ENCODE measurements at regions not wholly inside any gene's neighbourhood (a gene's known extent, or its start where the extent isn't known, plus 50 kb on each side); places are given as distances from the start of the nearest gene placed in this dataset.

- H3K27me3 ChIP-seq (ENCODE audit: insufficient read depth, low read length), result no peaks in the 10 kb centered on the region
- no peak overlapping the region for H3K18ac ChIP-seq (ENCODE audit: low read length)
- no peak overlapping the region for H2BK120ac ChIP-seq (ENCODE audit: insufficient read depth, low read length, poor library complexity)
- H2BK12ac ChIP-seq (ENCODE audit: low read length), result no peak overlapping the region
- no peak overlapping the region for H3K27ac ChIP-seq (ENCODE audit: low read depth, low read length)
- H3K4ac ChIP-seq (ENCODE audit: low read depth, low read length), result no peak overlapping the region
- no peak overlapping the region for H4K12ac ChIP-seq (ENCODE audit: low read depth, low read length)
- no CpG with 5 or more reads among the region's 2 CpGs for WGBS (ENCODE audit: extremely low coverage, insufficient coverage, insufficient read length)
- H2AK5ac ChIP-seq (ENCODE audit: low read length), result no peak overlapping the region
- no peaks in the 10 kb centered on the region for H3K79me2 ChIP-seq (ENCODE audit: control insufficient read depth, insufficient read depth, low read length, poor library complexity)
- H3K9ac ChIP-seq (ENCODE audit: low read length), result no peak overlapping the region
- H3K23ac ChIP-seq (ENCODE audit: low read length), result no peak overlapping the region
- H4K8ac ChIP-seq (ENCODE audit: low read depth, low read length), result no peak overlapping the region
- H2AFZ ChIP-seq (ENCODE audit: insufficient read depth, low read length, poor library complexity), result no peak overlapping the region
- no peak overlapping the region for H2BK5ac ChIP-seq (ENCODE audit: low read depth, low read length, poor library complexity)
- no peaks in the 10 kb centered on the region for H3K79me1 ChIP-seq (ENCODE audit: low read length)
- H3K9me3 ChIP-seq (ENCODE audit: insufficient read depth, low read depth, low read length), result no peaks in the 10 kb centered on the region
- no peak overlapping the region for H3K4me2 ChIP-seq (ENCODE audit: low read length)
- H3K36me3 ChIP-seq (ENCODE audit: control insufficient read depth in 1 of 2, insufficient read depth in 2 of 2, low read length in 2 of 2), result no peaks in the 10 kb centered on the region
- no peak overlapping the region for H3K4me3 ChIP-seq (ENCODE audit: low read depth, low read length)
- H3K14ac ChIP-seq (ENCODE audit: low read length), result no peak overlapping the region
- H3K4me1 ChIP-seq (ENCODE audit: control insufficient read depth in 1 of 2, insufficient read depth in 2 of 2, low read length in 2 of 2), result no peaks in the 10 kb centered on the region
- H4K91ac ChIP-seq (ENCODE audit: low read depth, low read length), result no peak overlapping the region
- DNase-seq, result no peak
Observed at GRCh38 chr10:9603972-9604371, 1413.7 kb upstream of the CELF2 start.

GRCh38 chr10:9605231-9605630 is 1412.4 kb upstream of the CELF2 start:
- DNase-seq, result no peak
- Histone ChIP-seq H3K36me3 (ENCODE audit: control insufficient read depth in 1 of 2, insufficient read depth in 2 of 2, low read length in 2 of 2) (no peaks in the 10 kb centered on the region), H4K8ac (ENCODE audit: low read depth, low read length) (no peak overlapping the region), H3K79me1 (ENCODE audit: low read length) (no peaks in the 10 kb centered on the region), H3K9ac (ENCODE audit: low read length) (no peak overlapping the region), H3K4me1 (ENCODE audit: control insufficient read depth in 1 of 2, insufficient read depth in 2 of 2, low read length in 2 of 2) (no peaks in the 10 kb centered on the region), H3K4me3 (ENCODE audit: low read depth, low read length) (no peak overlapping the region), H3K27me3 (ENCODE audit: insufficient read depth, low read length) (no peaks in the 10 kb centered on the region), H2AK5ac (ENCODE audit: low read length) (no peak overlapping the region), H3K14ac (ENCODE audit: low read length) (no peak overlapping the region), H2BK120ac (ENCODE audit: insufficient read depth, low read length, poor library complexity) (no peak overlapping the region), H4K91ac (ENCODE audit: low read depth, low read length) (no peak overlapping the region), H2BK5ac (ENCODE audit: low read depth, low read length, poor library complexity) (no peak overlapping the region), H3K23ac (ENCODE audit: low read length) (no peak overlapping the region), H3K27ac (ENCODE audit: low read depth, low read length) (no peak overlapping the region), H3K4ac (ENCODE audit: low read depth, low read length) (no peak overlapping the region), H3K79me2 (ENCODE audit: control insufficient read depth, insufficient read depth, low read length, poor library complexity) (no peaks in the 10 kb centered on the region), H2BK12ac (ENCODE audit: low read length) (no peak overlapping the region), H3K4me2 (ENCODE audit: low read length) (no peak overlapping the region), H4K12ac (ENCODE audit: low read depth, low read length) (no peak overlapping the region), H3K9me3 (ENCODE audit: insufficient read depth, low read depth, low read length) (no peaks in the 10 kb centered on the region), H2AFZ (ENCODE audit: insufficient read depth, low read length, poor library complexity) (no peak overlapping the region), H3K18ac (ENCODE audit: low read length) (no peak overlapping the region)
- WGBS (ENCODE audit: extremely low coverage, insufficient coverage, insufficient read length), result no CpG with 5 or more reads among the region's 2 CpGs

- Histone ChIP-seq H4K12ac (ENCODE audit: low read depth, low read length) (no peak overlapping the region), H3K36me3 (ENCODE audit: control insufficient read depth in 1 of 2, insufficient read depth in 2 of 2, low read length in 2 of 2) (no peaks in the 10 kb centered on the region), H3K27ac (ENCODE audit: low read depth, low read length) (no peak overlapping the region), H2AK5ac (ENCODE audit: low read length) (no peak overlapping the region), H4K91ac (ENCODE audit: low read depth, low read length) (no peak overlapping the region), H3K14ac (ENCODE audit: low read length) (no peak overlapping the region), H3K27me3 (ENCODE audit: insufficient read depth, low read length) (no peaks in the 10 kb centered on the region), H3K4ac (ENCODE audit: low read depth, low read length) (no peak overlapping the region), H2BK5ac (ENCODE audit: low read depth, low read length, poor library complexity) (no peak overlapping the region), H3K18ac (ENCODE audit: low read length) (no peak overlapping the region), H3K9me3 (ENCODE audit: insufficient read depth, low read depth, low read length) (no peaks in the 10 kb centered on the region), H3K4me1 (ENCODE audit: control insufficient read depth in 1 of 2, insufficient read depth in 2 of 2, low read length in 2 of 2) (no peaks in the 10 kb centered on the region), H3K79me1 (ENCODE audit: low read length) (no peaks in the 10 kb centered on the region), H3K79me2 (ENCODE audit: control insufficient read depth, insufficient read depth, low read length, poor library complexity) (no peaks in the 10 kb centered on the region), H3K4me2 (ENCODE audit: low read length) (no peak overlapping the region), H2BK120ac (ENCODE audit: insufficient read depth, low read length, poor library complexity) (no peak overlapping the region), H3K4me3 (ENCODE audit: low read depth, low read length) (no peak overlapping the region), H3K23ac (ENCODE audit: low read length) (no peak overlapping the region), H2AFZ (ENCODE audit: insufficient read depth, low read length, poor library complexity) (no peak overlapping the region), H2BK12ac (ENCODE audit: low read length) (no peak overlapping the region), H4K8ac (ENCODE audit: low read depth, low read length) (no peak overlapping the region), H3K9ac (ENCODE audit: low read length) (no peak overlapping the region)
- peak in 1 of 2 donors; percentile 15 for DNase-seq
Observed at GRCh38 chr10:9608602-9609001, 1409.1 kb upstream of the CELF2 start.

GRCh38 chr10:9613338-9614075 is 1404.2 kb upstream of the CELF2 start:
- no peaks in the 10 kb centered on the region for H3K79me1 ChIP-seq (ENCODE audit: low read length)
- no peak overlapping the region for H3K27ac ChIP-seq (ENCODE audit: low read depth, low read length)
- H4K8ac ChIP-seq (ENCODE audit: low read depth, low read length), result no peak overlapping the region
- H3K9me3 ChIP-seq (ENCODE audit: insufficient read depth, low read depth, low read length), result no peaks in the 10 kb centered on the region
- H3K27me3 ChIP-seq (ENCODE audit: insufficient read depth, low read length), result no peaks in the 10 kb centered on the region
- H4K91ac ChIP-seq (ENCODE audit: low read depth, low read length), result no peak overlapping the region
- H2BK120ac ChIP-seq (ENCODE audit: insufficient read depth, low read length, poor library complexity), result no peak overlapping the region
- H3K4ac ChIP-seq (ENCODE audit: low read depth, low read length), result no peak overlapping the region
- no peak overlapping the region for H3K4me2 ChIP-seq (ENCODE audit: low read length)
- H2AK5ac ChIP-seq (ENCODE audit: low read length), result no peak overlapping the region
- H3K9ac ChIP-seq (ENCODE audit: low read length), result no peak overlapping the region
- no CpG with 5 or more reads among the region's 8 CpGs for WGBS (ENCODE audit: extremely low coverage, insufficient coverage, insufficient read length)
- no peak overlapping the region for H3K23ac ChIP-seq (ENCODE audit: low read length)
- H2BK12ac ChIP-seq (ENCODE audit: low read length), result no peak overlapping the region
- H3K36me3 ChIP-seq (ENCODE audit: control insufficient read depth in 1 of 2, insufficient read depth in 2 of 2, low read length in 2 of 2), result no peaks in the 10 kb centered on the region
- DNase-seq, result no peak
- no peaks in the 10 kb centered on the region for H3K79me2 ChIP-seq (ENCODE audit: control insufficient read depth, insufficient read depth, low read length, poor library complexity)
- H4K12ac ChIP-seq (ENCODE audit: low read depth, low read length), result no peak overlapping the region
- H3K4me1 ChIP-seq (ENCODE audit: control insufficient read depth in 1 of 2, insufficient read depth in 2 of 2, low read length in 2 of 2), result no peaks in the 10 kb centered on the region
- no peak overlapping the region for H2AFZ ChIP-seq (ENCODE audit: insufficient read depth, low read length, poor library complexity)
- H3K18ac ChIP-seq (ENCODE audit: low read length), result no peak overlapping the region
- H2BK5ac ChIP-seq (ENCODE audit: low read depth, low read length, poor library complexity), result no peak overlapping the region
- no peak overlapping the region for H3K14ac ChIP-seq (ENCODE audit: low read length)
- H3K4me3 ChIP-seq (ENCODE audit: low read depth, low read length), result no peak overlapping the region
